Kidney (tissue), 13 donors: ENCODE measurements at regions not wholly inside any gene's neighbourhood (a gene's known extent, or its start where the extent isn't known, plus 50 kb on each side); places are given as distances from the start of the nearest gene placed in this dataset.

Experiments
- DNase-seq, 5 donors: peaks; one replicate each; pipeline ENCODE4 v3.0.0-alpha.2; 2013 to 2020
- FAIRE-seq: peaks from 2 replicates; lab custom pipeline; 2012; peaks lifted over from hg19 to GRCh38; lab: Jason Lieb, UNC
- H3K27ac ChIP-seq, 2 donors: one replicate each; pipeline ENCODE4 v1.7.0; 2013; ENCODE audit warnings: low read depth in 2 of 2, low read length in 2 of 2, inconsistent platforms in 1 of 2
- H3K27me3 ChIP-seq: one replicate; pipeline ENCODE4 v1.7.1; 2013; ENCODE audit warnings: low read length, inconsistent platforms; ENCODE audit not compliant: control insufficient read depth, insufficient read depth
- H3K36me3 ChIP-seq, 3 donors: one replicate each; pipeline versions ENCODE4 v1.7.0 to v1.7.1; 2013; ENCODE audit warnings: low read length in 3 of 3, control low read depth in 1 of 3, inconsistent platforms in 1 of 3; ENCODE audit not compliant: insufficient read depth in 3 of 3, control insufficient read depth in 2 of 3
- H3K4me1 ChIP-seq, 3 donors: one replicate each; pipeline versions ENCODE4 v1.7.0 to v1.7.1; 2013; ENCODE audit warnings: low read length in 3 of 3, inconsistent platforms in 1 of 3, low read depth in 1 of 3; ENCODE audit not compliant: control insufficient read depth in 2 of 3, insufficient read depth in 2 of 3
- H3K4me3 ChIP-seq, 3 donors: one replicate each; pipeline versions ENCODE4 v1.7.0 to v1.8.1; 2013; ENCODE audit warnings: low read length in 3 of 3, control low read depth in 1 of 3, inconsistent platforms in 1 of 3
- H3K9ac ChIP-seq, 3 donors: one replicate each; pipeline versions ENCODE4 v1.7.0 to v1.7.1; 2013; ENCODE audit warnings: low read length in 3 of 3, control low read depth in 1 of 3, inconsistent platforms in 1 of 3
- H3K9me3 ChIP-seq, 3 donors: one replicate each; pipeline versions ENCODE4 v1.7.0 to v1.7.1; 2013; ENCODE audit warnings: low read length in 3 of 3, control low read depth in 1 of 3, inconsistent platforms in 1 of 3; ENCODE audit not compliant: control insufficient read depth in 2 of 3, insufficient read depth in 1 of 3
- CTCF ChIP-seq: IDR thresholded peaks from 3 replicates; pipeline ENCODE4 v1.5.1; 2012; ENCODE audit warnings: mild to moderate bottlenecking, moderate library complexity, borderline replicate concordance; ENCODE audit not compliant: insufficient read depth; ENCODE audit errors: extremely low read depth
- intact Hi-C: fragments of 100-400 bp; cut with DNase I; formaldehyde crosslinking; loops from one replicate; pipeline ENCODE4 v1.11.1; 2022
- donor health status: control.
- donor health status: control.
- donor health status: control.
- donor health status: control.
- donor health status: control.
- donor health status: DM: yes; HTN: yes; CAD: no.
- donor health status: Normal renal cell carcinoma (clear cell type).

DNA sequence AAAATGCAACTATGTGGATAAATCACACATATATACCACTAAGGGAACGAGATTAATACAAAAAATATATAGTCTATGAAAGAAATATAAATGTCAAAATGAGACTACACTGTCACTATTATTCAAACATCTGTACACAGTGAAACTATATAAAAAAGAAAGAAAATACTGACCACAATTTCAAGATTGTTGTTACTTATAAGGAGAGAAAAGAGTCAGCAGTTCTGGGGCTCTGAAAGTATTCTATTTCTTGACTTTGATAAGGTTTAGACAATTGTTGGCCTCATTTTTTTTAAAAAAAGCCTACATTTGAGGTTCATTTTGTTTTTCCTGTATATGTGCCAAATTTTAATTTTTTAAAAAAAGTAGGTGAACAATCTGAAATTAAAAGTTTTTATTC, 319.3 kb upstream of the CHRM3 start:
- DNase-seq = no peak
- no peak for FAIRE-seq
- no peaks in the 10 kb centered on the region for H3K9me3 ChIP-seq

DNA sequence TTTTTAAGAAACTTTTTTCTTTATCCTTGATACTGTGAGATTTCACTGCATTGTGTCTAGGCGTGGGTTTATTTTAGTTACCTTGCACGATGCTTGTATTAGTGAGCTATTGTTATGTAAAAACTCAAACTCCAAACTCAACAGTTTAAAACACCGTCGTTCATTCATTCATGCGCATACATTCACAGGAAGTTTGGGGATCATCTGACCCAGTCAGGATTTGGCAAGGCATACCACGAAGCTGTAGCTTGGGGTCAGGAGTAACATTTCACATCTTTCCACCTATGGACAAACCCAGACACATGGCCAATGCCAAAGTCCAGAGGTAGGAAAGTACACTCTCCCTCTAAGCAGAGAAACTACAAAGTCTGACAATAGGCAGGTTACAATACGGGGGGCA, 324.6 kb upstream of the CHRM3 start:
- no peaks in the 10 kb centered on the region for H3K36me3 ChIP-seq
- no peaks in the 10 kb centered on the region for H3K4me1 ChIP-seq
- TF ChIP-seq CTCF = no peak
- H3K9ac ChIP-seq = no peak overlapping the region
- H3K27ac ChIP-seq = no peak overlapping the region
- no peaks in the 10 kb centered on the region for H3K9me3 ChIP-seq
- no peak overlapping the region for H3K4me3 ChIP-seq
- H3K27me3 ChIP-seq = no peaks in the 10 kb centered on the region
- no peak for DNase-seq
- FAIRE-seq = no peak
- intact Hi-C loops = no loop called here

More for the DNA sequence above, 319.3 kb upstream of the CHRM3 start:
- intact Hi-C loops = no loop called here
- Histone ChIP-seq H3K27me3 (no peaks in the 10 kb centered on the region), H3K36me3 (no peaks in the 10 kb centered on the region), H3K4me3 (no peak overlapping the region), H3K9ac (no peak overlapping the region), H3K4me1 (no peaks in the 10 kb centered on the region), H3K27ac (no peak overlapping the region)
- no peak for TF ChIP-seq CTCF

- H3K9me3 ChIP-seq = peaks cover 0 to 4% (median 2%) of the 10 kb centered on the region in 3 donors
- H3K27ac ChIP-seq = no peak overlapping the region
- intact Hi-C loops = no loop called here
- no peak overlapping the region for H3K4me3 ChIP-seq
- FAIRE-seq (no peak), DNase-seq (no peak)
- H3K27me3 ChIP-seq = no peaks in the 10 kb centered on the region
- no peaks in the 10 kb centered on the region for H3K4me1 ChIP-seq
- H3K9ac ChIP-seq = no peak overlapping the region
- no peak for TF ChIP-seq CTCF
- H3K36me3 ChIP-seq = no peaks in the 10 kb centered on the region
These were observed 328.2 kb upstream of the CHRM3 start for GRCh38 chr1:239058190-239058589.

- Histone ChIP-seq H3K27me3 (no peaks in the 10 kb centered on the region), H3K4me3 (no peak overlapping the region), H3K9ac (no peak overlapping the region), H3K27ac (no peak overlapping the region), H3K9me3 (peaks cover 0 to 4% (median 2%) of the 10 kb centered on the region in 3 donors), H3K4me1 (no peaks in the 10 kb centered on the region), H3K36me3 (no peaks in the 10 kb centered on the region)
- FAIRE-seq = no peak
- TF ChIP-seq CTCF = no peak
- no peak for DNase-seq
- intact Hi-C loops = no loop called here
These were observed 329.4 kb upstream of the CHRM3 start for GRCh38 chr1:239056940-239057339.
